K562 (cell line): ENCODE measurements at regions not wholly inside any gene's neighbourhood (a gene's known extent, or its start where the extent isn't known, plus 50 kb on each side); places are given as distances from the start of the nearest gene placed in this dataset.

ENCODE experiments used
- CCAR2 ChIP-seq: fragments of 200-400 bp; formaldehyde crosslinking; IDR thresholded peaks from 2 replicates; pipeline ENCODE4 v1.6.1; 2017; ENCODE audit warnings: mild to moderate bottlenecking, low read depth, low read length
- CREBBP ChIP-seq: IDR thresholded peaks from one replicate; pipeline ENCODE4 v1.6.1; 2012; ENCODE audit warnings: low read depth, mild to moderate bottlenecking, control low read depth, inconsistent platforms, low read length
- CTCFL ChIP-seq: IDR thresholded peaks from 2 replicates; pipeline ENCODE4 v1.6.1; 2011; ENCODE audit warnings: borderline replicate concordance, low read depth, mild to moderate bottlenecking, moderate library complexity, low read length; ENCODE audit not compliant: insufficient read depth, poor library complexity, severe bottlenecking
- FOSL1 ChIP-seq: fragments of 200-800 bp; sonication (Bioruptor generic); conservative IDR thresholded peaks from 2 replicates; pipeline ENCODE4 v1.6.1; 2016; ENCODE audit warnings: missing genetic modification characterization, missing compliant biosample characterization
- FOXM1 ChIP-seq, 2 experiments: fragments of 450-650 bp in 1 of 2; sonication (generic) in 1 of 2; formaldehyde crosslinking in 1 of 2; IDR thresholded peaks; 2 replicates each; pipeline versions ENCODE4 v1.6.1 to v1.9.0; 2017 to 2022; ENCODE audit warnings: low read depth in 2 of 2, mild to moderate bottlenecking in 2 of 2, missing genetic modification reagents in 1 of 2, moderate library complexity in 1 of 2
- HDAC1 ChIP-seq, 2 experiments: fragments of 450-650 bp; IDR thresholded peaks; 2 replicates each; pipeline ENCODE4 v1.6.1; 2016 to 2017; ENCODE audit warnings: inconsistent platforms in 1 of 2, mild to moderate bottlenecking in 1 of 2, moderate library complexity in 1 of 2
- HNRNPH1 ChIP-seq: fragments of 200-400 bp; formaldehyde crosslinking; optimal IDR thresholded peaks from 2 replicates; pipeline ENCODE3; 2017; ENCODE audit warnings: low read depth, mild to moderate bottlenecking, low read length, moderate library complexity
- KLF1 ChIP-seq: fragments of 450-650 bp; IDR thresholded peaks from 2 replicates; pipeline ENCODE4 v1.6.1; 2016; ENCODE audit warnings: missing genetic modification characterization, missing compliant biosample characterization
- MAFG ChIP-seq: fragments of 450-650 bp; conservative IDR thresholded peaks from 2 replicates; pipeline ENCODE4 v1.6.1; 2016; ENCODE audit warnings: missing genetic modification characterization, missing compliant biosample characterization
- MNT ChIP-seq, 2 experiments: fragments of 450-650 bp; conservative IDR thresholded peaks; 2 replicates each; pipeline ENCODE4 v1.6.1; 2017; ENCODE audit warnings: mild to moderate bottlenecking in 2 of 2, moderate library complexity in 2 of 2
- MXD1 ChIP-seq: fragments of 250-450 bp; sonication (Bioruptor Pico); IDR thresholded peaks from 2 replicates; pipeline ENCODE4 v1.8.0; 2021; ENCODE audit warnings: borderline replicate concordance, mild to moderate bottlenecking, moderate library complexity; ENCODE audit not compliant: poor library complexity, severe bottlenecking
- NRF1 ChIP-seq, 2 experiments: fragments of 450-650 bp; IDR thresholded peaks in 1 of 2; conservative IDR thresholded peaks in 1 of 2; 2 replicates each; pipeline ENCODE4 v1.6.1; 2014; ENCODE audit warnings: mild to moderate bottlenecking in 2 of 2
- PCBP1 ChIP-seq: fragments of 200-400 bp; formaldehyde crosslinking; IDR thresholded peaks from 2 replicates; pipeline ENCODE4 v1.6.1; 2018; ENCODE audit warnings: mild to moderate bottlenecking, low read depth, low read length; ENCODE audit not compliant: poor library complexity, severe bottlenecking
- RAD21 ChIP-seq, 2 experiments: fragments of 250-450 bp in 1 of 2; fragments of 450-650 bp in 1 of 2; sonication (Bioruptor Pico) in 1 of 2; formaldehyde crosslinking in 1 of 2; IDR thresholded peaks in 1 of 2; conservative IDR thresholded peaks in 1 of 2; 2 replicates each; pipeline versions ENCODE4 v1.4.0 to v1.8.0; 2020 to 2022; ENCODE audit warnings: mild to moderate bottlenecking in 2 of 2, moderate library complexity in 1 of 2
- SMAD1 ChIP-seq: fragments of 150-350 bp; IDR thresholded peaks from 2 replicates; pipeline ENCODE4 v1.6.1; 2014; ENCODE audit warnings: low read length, low read depth; ENCODE audit not compliant: partially characterized antibody
- SMARCA5 ChIP-seq: fragments of 450-650 bp; IDR thresholded peaks from 2 replicates; pipeline ENCODE4 v1.6.1; 2016
- SNAPC5 ChIP-seq: fragments of 250-450 bp; sonication (Bioruptor Pico); IDR thresholded peaks from 2 replicates; pipeline ENCODE4 v1.8.0; 2021; ENCODE audit warnings: moderate library complexity, mild to moderate bottlenecking, inconsistent platforms
- TCF3 ChIP-seq: sonication (generic); formaldehyde crosslinking; IDR thresholded peaks from 2 replicates; pipeline ENCODE4 v1.4.0; 2020; ENCODE audit warnings: mild to moderate bottlenecking, missing genetic modification reagents
- TCF7L2 ChIP-seq: fragments of 150-350 bp; IDR thresholded peaks from 2 replicates; pipeline ENCODE4 v1.6.1; 2016; ENCODE audit warnings: low read depth, mild to moderate bottlenecking, low read length, moderate library complexity
- ZNF217 ChIP-seq: sonication (generic); formaldehyde crosslinking; IDR thresholded peaks from 2 replicates; pipeline ENCODE4 v1.8.0; 2022; ENCODE audit warnings: mild to moderate bottlenecking, missing genetic modification reagents
- ZNF280A ChIP-seq: fragments of 450-650 bp; IDR thresholded peaks from 2 replicates; pipeline ENCODE4 v1.6.1; 2018; ENCODE audit warnings: mild to moderate bottlenecking, low read depth; ENCODE audit not compliant: partially characterized antibody

GRCh38 chr2:42117923-42118753, 51.0 kb upstream of the EML4 start (continued):
- no peak for TF ChIP-seq CCAR2
- TF ChIP-seq CTCFL = no peak
- no peak for TF ChIP-seq TCF7L2
- TF ChIP-seq MNT (conservative IDR thresholded peaks at IDR 0.05) = no peak
- no peak for TF ChIP-seq CREBBP
- TF ChIP-seq KLF1 (tag) = no peak
- TF ChIP-seq HDAC1 (IDR thresholded peaks at IDR 0.05) = no peak
- no peak for TF ChIP-seq MAFG (tag)
- TF ChIP-seq NRF1 (conservative IDR thresholded peaks at IDR 0.05 in 1 of 2, IDR thresholded peaks at IDR 0.05 in 1 of 2) = no peak
- TF ChIP-seq ZNF280A = no peak
- TF ChIP-seq SMARCA5 = no peak
- TF ChIP-seq ZNF217 = no peak
- TF ChIP-seq SMAD1 = no peak
- no peak for TF ChIP-seq SNAPC5 (CRISPR knock-in tag)
- TF ChIP-seq RAD21 (CRISPR knock-in tag; conservative IDR thresholded peaks at IDR 0.05 in 1 of 2, IDR thresholded peaks at IDR 0.05 in 1 of 2) = 0 out of 4 replicates have a peak, but pooled peaks of 1 of the 2 experiments have one; percentile 7
- TF ChIP-seq PCBP1 = no peak
- no peak for TF ChIP-seq TCF3 (CRISPR knock-in tag)
- TF ChIP-seq HNRNPH1 = no peak
- TF ChIP-seq MXD1 (CRISPR knock-in tag) = no peak
- TF ChIP-seq FOSL1 (tag) = no peak; the same call in 1 of the 2 replicates
- TF ChIP-seq FOXM1 (IDR thresholded peaks at IDR 0.05; ENCODE audit: low read depth) = no peak
- TF ChIP-seq FOXM1 (CRISPR knock-in tag; IDR thresholded peaks at IDR 0.05; ENCODE audit: low read depth) = no peak
